GM19324 (cell line): ENCODE measurements at regions not wholly inside any gene's neighbourhood (a gene's known extent, or its start where the extent isn't known, plus 50 kb on each side); places are given as distances from the start of the nearest gene placed in this dataset.

Experiments
- ATAC-seq: cut with Tn5 transposase; IDR thresholded peaks from one replicate; pipeline ENCODE4 v1.9.1; 2021; ENCODE audit warnings: mild to moderate bottlenecking, moderate library complexity; ENCODE audit not compliant: unreplicated experiment, low FRiP score

DNA sequence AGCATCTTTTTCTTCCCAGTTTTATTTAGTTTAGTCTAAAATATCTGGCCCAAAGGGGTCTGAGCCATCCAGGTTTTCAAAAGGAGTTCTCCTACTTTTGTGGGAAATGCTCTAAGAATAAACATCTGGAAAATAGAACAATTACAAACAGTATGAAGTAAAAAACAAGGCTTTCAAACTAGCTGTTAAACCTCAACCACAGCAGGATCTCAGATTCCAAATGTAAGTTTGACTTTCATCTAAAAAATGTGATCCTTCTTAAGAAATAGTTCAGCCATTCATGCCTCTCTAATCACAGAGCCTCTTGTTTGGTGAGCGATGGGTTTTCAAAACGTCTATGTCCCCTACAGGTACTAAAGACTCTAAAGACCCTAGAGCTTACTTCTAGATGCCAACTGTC is 413.5 kb downstream of the DUSP10 start:
- ATAC-seq = no peak

DNA sequence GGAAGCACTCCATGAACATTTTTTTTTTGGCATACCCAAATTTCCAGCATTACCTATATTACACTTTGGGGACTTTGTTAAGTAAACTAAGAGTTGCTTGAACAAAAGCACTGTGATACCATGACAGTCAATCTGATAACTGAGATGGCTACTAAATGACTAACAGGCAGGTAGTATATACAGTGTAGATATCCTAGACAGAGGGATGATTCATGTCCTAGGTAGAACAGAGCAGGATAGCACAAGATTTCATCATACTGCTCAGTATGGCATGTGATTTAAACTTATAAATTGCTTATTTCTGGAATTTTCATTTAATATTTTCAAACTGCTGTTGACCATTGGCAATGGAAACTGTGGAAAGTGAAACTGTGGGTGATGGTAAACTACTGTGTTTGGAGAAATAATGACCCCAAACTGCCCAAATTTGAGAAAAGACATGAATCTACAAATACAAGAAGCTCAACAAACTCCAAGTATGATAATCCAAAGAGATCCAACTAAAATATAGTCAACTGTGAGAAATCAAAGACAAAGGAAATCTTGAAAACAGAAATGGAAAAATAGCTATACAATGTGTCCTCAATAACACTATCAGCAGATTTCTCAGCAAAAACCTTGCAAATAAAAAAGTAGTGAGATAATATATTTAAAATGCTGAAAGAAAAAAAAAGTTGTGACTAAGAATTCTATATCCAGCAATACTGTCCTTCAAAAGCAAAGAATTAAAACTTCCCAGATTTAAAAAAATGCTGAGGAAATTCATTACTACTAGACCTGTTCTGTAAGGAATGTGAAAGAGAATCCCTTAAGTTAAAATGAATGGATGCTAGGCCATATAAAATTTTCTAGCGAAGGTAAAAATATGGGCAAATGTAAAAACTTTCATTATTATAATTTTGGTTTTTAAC is 410.4 kb downstream of the DUSP10 start:
- no peak for ATAC-seq

DNA sequence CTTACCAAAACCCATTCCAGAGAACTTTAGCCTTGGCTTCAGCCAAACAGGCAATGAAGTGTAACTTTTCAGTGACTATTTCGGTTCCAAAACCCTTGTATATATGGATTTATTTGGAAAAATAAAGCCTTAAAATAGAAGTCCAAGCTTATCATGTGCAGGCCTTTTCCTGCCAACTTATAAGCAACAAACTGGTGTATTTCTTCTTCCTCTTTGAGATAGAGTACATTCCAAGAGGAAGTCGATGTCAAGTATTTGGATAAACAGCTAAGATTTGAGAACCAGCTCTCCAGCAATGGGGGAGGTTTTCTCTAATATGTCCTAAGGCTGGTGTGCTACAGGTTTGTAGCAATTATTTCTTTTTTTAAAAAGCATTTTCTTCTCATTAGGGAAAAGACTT is 407.8 kb downstream of the DUSP10 start:
- no peak for ATAC-seq

DNA sequence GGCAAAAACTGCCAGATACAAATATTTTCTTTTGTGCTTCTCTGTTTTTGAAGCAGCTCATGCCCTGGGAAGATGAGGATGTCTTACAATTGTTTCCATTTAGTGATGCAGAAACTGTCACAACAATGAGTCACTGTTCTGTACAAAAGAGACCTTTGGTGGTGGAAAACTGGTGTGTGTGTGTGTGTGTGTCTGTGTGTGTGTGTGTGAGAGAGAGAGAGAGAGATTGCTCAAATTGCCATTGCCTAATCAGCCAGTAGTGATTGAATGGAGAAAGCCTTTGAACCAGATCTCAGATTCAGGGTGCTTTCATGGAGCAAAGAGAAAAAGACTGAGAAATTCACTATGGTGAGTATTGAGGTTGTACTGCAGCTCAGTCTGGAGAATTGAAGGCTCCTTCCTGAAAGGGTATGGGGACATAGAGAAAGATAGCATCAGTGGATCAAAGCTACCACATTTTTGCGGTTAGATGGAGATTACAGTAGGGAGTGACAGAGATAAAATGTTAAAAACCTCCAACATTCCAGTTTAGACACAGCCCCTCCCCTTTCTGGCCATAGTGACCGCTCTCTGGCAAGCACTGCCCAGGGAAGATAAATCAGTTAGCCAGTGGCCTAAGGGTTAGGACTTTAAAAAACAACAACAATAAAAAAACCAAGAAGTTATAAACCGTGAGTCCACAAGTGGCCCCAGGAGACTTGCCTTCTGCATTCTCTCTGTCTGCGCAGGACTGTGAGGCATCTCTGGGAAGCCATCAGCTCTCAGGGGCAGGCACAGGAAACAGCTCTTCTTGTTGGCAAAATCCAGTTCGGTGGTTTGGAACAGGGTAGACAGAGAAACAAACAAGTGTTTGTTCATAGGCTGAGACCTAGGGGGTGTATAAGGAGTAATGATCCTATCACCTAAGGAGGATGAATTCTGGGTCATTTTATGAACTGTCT is 406.5 kb downstream of the DUSP10 start:
- ATAC-seq = no peak

DNA sequence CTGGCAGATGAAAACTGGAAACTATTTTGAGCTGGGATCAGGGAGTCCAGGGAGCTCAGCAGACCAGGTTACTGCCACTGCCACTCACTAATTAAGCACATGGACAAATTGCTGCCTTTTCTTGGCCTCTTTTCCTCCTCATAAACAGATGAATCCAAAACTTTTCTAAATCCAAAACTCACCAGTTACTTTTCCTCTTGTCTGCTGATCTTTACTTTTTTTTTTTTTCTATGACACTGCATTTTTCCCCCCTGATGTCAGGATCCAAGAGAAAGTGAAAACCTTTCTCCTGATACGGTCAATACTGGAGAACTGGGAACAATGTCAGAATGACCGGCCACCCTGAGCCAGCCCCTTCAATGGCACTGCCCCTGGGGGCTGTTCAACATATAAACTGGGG is 405.8 kb downstream of the DUSP10 start:
- ATAC-seq = no peak

DNA sequence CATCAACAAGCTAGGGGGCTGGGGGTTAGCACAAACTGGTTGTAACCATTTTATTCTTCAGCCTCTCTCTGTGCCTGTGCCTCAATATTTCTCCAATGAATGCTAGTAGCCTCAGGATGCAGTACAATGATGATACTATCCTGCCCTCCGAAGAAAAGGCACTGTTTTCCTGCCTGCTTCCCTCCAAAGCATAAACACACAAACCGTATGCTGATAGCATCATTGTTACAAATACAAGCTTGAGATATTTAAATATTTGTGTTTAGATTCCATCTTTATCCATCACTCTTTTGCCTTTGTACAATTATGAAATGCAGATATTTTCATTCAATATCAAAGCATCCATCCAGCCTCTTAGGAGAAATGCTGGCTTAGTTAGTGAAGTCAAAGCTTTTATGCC is 404.8 kb downstream of the DUSP10 start:
- no peak for ATAC-seq

DNA sequence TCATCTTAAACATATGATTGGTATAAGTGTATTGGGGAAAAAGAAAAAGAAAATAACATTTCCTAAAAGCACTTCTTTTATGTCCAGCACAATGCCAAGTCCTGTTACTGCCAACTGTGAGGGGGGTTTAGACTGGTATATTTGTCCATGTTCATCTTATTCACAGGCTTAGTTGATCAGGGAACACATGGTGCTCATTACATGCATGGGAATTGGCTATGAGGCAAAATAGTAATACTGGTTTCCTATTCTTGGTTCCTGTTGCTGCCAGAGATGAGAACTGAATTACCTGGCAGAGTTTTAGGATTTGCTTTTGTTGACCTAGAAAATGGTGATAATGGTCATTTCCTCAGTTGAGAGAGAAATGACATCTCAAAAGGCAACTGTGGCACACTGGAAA is 398.8 kb downstream of the DUSP10 start:
- ATAC-seq = no peak

DNA sequence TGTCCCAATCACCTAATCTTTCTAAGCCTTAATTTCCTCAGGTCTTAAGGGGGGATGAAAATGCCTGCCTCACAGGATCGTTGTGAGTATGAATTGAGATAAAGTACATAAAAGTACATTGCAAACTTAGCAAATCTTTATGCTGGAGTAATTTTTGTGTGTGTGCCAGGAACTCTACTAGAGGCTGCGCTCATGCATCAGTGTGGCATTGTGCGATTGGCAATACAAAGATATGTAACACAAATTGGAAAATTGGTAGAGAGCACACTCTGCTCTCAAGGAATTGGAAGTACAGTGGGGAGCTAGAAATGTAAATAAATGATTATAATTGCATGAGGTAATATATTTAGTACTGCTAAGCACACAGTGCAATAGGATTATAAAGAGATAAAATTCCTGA is 398.3 kb downstream of the DUSP10 start:
- ATAC-seq = no peak

DNA sequence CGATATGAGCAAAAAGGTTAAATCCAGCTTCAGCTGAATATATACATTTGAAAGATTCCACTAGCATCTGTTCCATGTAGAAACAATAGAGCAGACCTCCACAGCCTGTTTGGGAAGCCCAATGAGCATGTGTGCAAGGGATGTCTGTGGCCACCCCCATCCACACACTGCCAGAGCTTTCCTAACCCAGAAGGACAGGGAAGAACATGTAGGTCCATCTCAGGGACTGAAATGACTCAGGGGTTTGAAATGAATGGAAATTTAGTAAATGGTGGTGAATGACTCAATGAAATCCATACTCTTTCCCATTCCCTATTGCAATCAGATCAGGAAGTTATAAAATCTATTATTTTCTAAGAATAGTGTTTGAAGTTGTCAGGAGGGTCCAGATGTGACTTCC is 397.2 kb downstream of the DUSP10 start:
- no peak for ATAC-seq

DNA sequence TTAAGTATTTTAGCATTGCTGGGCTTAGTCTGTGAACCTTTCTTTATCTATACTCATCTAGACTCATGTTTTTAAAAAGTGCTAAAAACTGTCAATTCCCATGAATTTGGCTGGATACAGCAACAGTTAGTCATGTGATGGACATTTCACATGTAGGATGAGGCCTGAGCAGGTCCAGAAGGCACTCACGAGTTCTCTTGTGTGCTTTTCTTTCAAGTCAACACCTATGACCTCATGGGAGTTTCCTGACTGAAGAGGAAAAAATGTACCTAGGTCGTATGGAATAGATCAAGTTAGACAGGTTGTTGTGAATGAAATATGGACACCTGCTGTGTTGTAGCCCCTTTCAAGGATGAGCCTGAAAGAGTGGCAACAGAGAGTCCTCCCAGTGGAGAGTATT is 394.2 kb downstream of the DUSP10 start:
- ATAC-seq = no peak

DNA sequence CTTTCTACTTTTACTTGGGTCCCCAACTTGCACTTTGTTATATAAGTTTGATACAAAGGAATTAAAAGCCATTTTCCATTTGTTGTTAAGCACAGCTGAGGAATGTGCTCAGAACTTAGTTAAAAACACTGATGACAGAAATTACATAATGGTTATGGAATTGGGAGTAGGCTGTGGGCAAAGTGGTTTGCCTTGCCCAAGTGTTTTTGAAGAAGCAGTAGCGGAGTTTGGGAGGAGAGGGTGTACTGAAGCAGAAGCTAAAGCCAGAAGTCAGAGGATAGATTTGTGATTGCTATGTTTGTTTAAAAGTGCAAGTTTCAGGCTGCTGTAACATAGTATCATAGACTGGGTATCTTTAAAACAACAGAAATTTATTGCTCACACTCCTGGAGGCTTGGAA is 391.8 kb downstream of the DUSP10 start:
- no peak for ATAC-seq

DNA sequence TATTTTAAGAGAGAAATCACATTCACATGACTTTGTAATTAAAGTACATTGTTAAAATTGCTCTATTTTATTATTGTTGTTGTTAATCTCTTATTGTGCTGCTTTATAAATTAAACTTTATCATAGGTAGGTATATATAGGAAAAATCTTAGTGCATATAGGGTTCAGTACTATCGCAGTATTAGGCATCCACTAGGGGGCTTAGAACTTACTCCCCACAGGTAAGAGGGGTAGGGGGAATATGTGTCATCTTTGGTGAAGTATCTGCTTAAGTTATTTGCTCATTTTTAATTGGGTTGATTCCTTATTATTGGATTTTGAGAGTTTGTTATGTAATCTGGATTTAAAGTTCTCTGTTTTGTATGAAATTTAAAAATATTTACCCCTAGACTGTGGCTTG is 385.2 kb downstream of the DUSP10 start:
- ATAC-seq = no peak

DNA sequence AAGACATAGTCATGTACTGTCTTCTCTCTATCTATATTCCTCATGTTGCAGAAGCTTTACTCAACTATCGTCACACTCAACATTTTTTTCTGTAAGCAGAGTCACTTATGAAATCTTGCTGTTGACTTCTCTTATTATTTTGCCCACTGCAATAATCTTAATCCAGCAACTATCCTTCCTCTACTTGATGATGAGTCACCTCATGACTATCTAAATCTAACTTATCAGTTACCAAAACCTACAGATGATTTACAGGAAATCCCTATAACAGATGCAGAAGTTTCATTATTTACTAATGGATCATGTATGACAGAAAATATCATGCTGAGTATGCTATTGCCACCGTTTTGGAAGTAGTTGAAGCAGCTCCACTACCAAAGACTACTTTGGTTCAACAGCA is 378.9 kb downstream of the DUSP10 start:
- no peak for ATAC-seq

DNA sequence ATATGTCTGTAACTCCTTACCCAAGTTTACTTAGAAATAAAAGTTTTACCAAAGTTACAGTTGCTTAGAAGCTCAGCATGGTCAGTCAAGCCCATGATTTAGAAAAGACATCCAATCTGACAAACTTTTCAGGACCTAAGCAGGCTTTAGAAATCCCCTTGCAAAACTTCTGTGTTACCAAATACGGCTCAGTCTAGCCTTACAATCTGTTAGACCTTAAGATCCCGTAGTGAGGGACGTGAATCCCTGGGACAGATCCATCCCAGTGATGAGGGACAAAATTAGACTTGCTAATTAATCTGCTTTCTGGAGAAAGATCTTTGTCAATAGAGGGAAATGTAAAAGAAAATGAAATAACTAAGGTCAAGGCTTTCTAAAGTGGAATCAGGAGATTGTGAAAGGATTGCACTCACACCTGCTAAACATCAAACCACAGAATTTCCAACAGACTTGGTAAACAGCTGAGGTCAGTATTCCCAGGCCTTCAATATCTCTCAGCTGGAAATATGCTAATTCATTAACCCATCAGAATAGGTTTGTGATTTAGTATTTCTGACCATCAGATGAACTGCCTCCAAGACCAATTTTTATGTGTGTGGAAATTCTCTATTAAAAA is 375.3 kb downstream of the DUSP10 start:
- ATAC-seq = no peak

DNA sequence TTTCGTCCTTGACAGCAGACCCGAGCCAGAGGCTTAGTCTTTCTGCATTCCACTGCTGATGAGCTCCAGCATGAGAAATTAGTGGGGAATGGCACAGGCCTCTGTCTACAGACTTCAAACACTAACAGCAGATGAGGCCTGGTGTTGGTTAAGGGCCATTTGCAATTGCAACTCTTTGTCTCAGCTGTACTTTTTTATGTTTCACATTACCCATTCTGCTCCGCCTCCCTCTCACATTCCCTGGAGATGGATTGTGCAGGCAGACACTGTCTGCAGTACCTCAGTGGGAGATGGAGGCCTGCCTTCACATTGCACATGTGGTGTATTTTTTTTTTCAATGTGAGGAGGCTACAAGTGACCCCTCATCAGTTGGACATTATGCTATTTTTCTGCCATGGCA is 370.2 kb downstream of the DUSP10 start:
- ATAC-seq = no peak

DNA sequence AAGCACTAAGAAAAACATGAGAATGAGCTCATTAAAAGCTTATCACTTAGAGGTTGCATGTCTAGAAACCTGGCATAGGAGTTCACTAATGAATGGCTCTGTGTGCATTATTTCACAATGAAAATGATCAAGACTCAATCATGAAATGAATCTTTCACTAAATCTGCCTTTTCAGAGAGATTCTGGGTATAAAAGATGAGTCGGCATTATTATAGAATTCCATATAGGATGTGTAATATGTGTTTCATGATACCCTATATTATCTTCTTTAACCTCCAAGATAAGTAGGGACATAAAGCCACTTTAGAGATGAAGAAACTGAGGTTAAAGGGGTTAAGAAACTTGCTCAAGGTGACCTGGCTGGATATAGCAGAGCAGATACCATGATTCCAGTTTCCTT is 368.1 kb downstream of the DUSP10 start:
- no peak for ATAC-seq

DNA sequence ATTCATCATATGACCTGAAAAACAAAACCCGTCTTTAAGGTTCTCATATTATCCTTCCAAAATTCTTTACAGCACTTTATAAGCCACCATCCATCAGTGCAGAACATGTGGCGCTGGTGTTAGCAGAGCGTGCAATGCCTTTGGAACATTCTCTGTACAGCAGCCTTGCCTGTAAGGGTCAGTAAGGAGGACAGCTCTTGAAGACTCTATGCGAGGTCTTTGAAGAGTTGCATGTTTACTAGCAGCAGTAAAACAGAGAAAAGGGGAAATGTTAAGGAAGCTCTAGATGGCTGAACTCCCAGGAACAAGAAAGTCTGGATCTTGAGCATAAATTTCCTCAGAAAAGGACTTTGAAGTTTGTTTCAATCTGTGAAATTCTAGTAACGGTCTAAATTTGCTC is 365.6 kb downstream of the DUSP10 start:
- ATAC-seq = no peak

DNA sequence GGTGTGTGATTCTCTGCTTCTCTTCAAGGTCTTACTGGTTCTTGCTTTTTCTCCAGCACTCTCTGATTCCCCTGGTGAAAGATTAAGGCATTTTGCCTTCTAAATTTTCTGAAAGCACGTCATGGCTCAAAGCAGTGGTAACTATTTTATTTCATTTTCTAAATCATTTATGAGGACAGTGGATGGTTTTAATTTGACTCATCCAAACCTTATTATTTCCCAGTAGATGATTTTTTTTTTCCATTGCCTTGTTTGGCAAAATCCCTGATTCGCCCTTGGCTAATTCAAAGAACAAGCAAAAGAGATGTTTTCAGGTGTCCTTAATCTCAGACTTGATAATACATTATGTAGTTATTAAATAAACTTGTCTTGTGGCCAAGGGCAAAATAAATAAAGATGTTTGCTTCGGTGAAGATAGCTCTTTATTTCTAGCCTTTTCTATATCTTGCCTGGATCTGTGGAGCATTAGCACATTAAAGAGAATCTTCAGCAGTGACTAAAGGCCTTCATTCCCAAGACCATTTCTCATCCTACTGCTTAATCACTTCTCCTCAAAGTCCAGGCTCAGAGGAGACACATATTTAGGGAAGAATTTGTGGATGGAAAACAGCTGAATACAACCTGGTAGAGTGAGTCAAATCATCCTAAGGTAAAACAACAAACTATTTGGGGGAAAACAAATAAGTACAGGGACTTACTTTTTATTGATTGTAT is 359.8 kb downstream of the DUSP10 start:
- no peak for ATAC-seq

DNA sequence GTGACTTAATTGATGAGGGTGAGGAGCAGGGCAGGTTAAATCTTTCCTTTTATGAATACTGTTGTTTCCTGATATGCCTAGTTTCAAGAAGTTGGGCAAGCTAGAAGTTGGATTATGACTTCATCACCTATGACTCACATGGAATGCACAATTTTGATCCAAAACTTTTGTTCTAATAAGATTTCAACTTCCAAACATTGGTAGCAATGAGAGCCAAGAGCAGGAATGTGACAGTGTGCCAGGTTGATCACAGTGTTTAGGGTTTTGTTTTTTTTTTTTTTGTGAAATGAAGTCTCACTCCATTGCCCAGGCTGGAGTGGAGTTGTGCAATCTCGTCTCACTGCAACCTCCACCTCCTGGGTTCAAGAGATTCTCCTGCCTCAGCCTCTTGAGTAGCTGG is 349.4 kb downstream of the DUSP10 start:
- no peak for ATAC-seq

DNA sequence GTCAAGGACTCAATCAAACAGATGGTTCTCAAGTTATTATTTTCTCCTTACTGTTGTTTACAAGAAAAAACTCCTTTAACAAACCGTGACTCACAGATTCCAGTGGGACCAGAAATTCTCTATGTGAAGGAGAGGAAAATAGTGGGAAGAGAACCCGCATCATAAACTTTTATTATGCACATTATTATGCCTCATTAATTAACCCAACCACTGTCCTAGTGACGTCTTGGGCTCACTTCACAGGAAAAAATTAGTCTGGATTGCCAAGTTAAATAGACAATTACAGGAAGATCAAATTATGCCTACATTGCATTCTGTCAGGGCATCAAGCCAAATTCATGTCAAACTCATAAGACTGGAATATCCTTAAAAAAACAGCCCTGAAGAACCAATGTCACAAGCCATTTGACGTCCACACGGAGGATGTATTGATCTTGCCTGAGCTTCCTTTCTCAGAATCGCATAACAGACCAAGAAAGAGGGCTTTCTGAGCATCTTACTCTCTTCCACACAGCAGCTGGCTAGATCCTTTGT is 347.8 kb downstream of the DUSP10 start:
- no peak for ATAC-seq
